ENCODE measurements at regions not wholly inside any gene's neighbourhood (a gene's known extent, or its start where the extent isn't known, plus 50 kb on each side); places are given as distances from the start of the nearest gene placed in this dataset.

GRCh38 chr12:71266606-71267005 is 108.8 kb upstream of the TSPAN8 start:
- Histone ChIP-seq H2BK20ac (ENCODE audit: low read depth, low read length) (no peak overlapping the region), H3K18ac (ENCODE audit: low read depth, low read length) (no peak overlapping the region), H3K14ac (replicated peaks; ENCODE audit: low read depth, low read length) (no peak overlapping the region), H2AFZ (replicated peaks; ENCODE audit: low read length, poor library complexity) (no peak overlapping the region), H3K27ac (ENCODE audit: insufficient read depth, low read length) (no peak overlapping the region), H4K91ac (ENCODE audit: insufficient read depth, low read depth, low read length) (no peak overlapping the region), H3K4me2 (ENCODE audit: low read depth, low read length) (no peak overlapping the region), H3K4me3 (ENCODE audit: insufficient read depth, low read depth, low read length) (no peak overlapping the region), H2AK9ac (replicated peaks; ENCODE audit: low read depth, low read length, poor library complexity) (no peak overlapping the region), H2BK5ac (ENCODE audit: low read depth, low read length, poor library complexity, severe bottlenecking) (no peak overlapping the region), H4K5ac (ENCODE audit: low read depth, low read length) (no peak overlapping the region), H3K56ac (ENCODE audit: extremely low read depth, insufficient read depth, low read length) (no peak overlapping the region), H3K36me3 (ENCODE audit: control insufficient read depth, insufficient read depth, low read length) (no peaks in the 10 kb centered on the region), H3K4me1 (ENCODE audit: control insufficient read depth, insufficient read depth, low read length) (no peaks in the 10 kb centered on the region), H3K4ac (ENCODE audit: low read depth, low read length) (no peak overlapping the region), H2BK120ac (ENCODE audit: low read depth, low read length) (no peak overlapping the region), H3K23ac (ENCODE audit: low read depth, low read length) (no peak overlapping the region), H3K9me1 (ENCODE audit: insufficient read depth, low read length) (no peaks in the 10 kb centered on the region), H2BK15ac (ENCODE audit: low read depth, low read length) (no peak overlapping the region), H3K79me1 (ENCODE audit: low read depth in 1 of 2, low read length in 2 of 2) (no peaks in the 10 kb centered on the region), H3K9ac (ENCODE audit: low read depth, low read length) (no peak overlapping the region), H4K20me1 (ENCODE audit: insufficient read depth, low read length) (no peaks in the 10 kb centered on the region), H4K8ac (ENCODE audit: low read depth in 2 of 2, low read length in 2 of 2) (no peak overlapping the region), H3K9me3 (ENCODE audit: control insufficient read depth, insufficient read depth, low read length) (peaks cover 2% of the 10 kb centered on the region; the same call in 1 of the 2 replicates), H2AK5ac (ENCODE audit: low read depth, low read length) (no peak overlapping the region), H3K27me3 (ENCODE audit: control insufficient read depth, insufficient read depth, low read length) (no peaks in the 10 kb centered on the region)
- DNase-seq = no peak
- no CpG with 5 or more reads among the region's 4 CpGs for WGBS, 2 experiments (ENCODE audit: extremely low coverage in 2 of 2, insufficient read length in 1 of 2)
- BruUV-seq (replicated peaks) = no TSS peak
- TF ChIP-seq ELK1 (IDR thresholded peaks at IDR 0.05; ENCODE audit: borderline replicate concordance, low read depth, low read length) (no peak), NFE2L2 (IDR thresholded peaks at IDR 0.05; ENCODE audit: low read depth, low read length) (no peak), RAD21 (IDR thresholded peaks at IDR 0.05; ENCODE audit: low read length) (no peak), POLR2A (IDR thresholded peaks at IDR 0.05; ENCODE audit: low read depth, low read length) (no peak), BHLHE40 (IDR thresholded peaks at IDR 0.05; ENCODE audit: low read depth, low read length) (no peak), FOS (IDR thresholded peaks at IDR 0.05; ENCODE audit: low read depth, low read length) (no peak), RFX5 (IDR thresholded peaks at IDR 0.05; ENCODE audit: low read depth, low read length) (no peak), USF2 (IDR thresholded peaks at IDR 0.05; ENCODE audit: low read depth, low read length) (no peak), CEBPB (IDR thresholded peaks at IDR 0.05; ENCODE audit: low read depth, low read length) (no peak), CTCF (conservative IDR thresholded peaks at IDR 0.05; ENCODE audit: low read depth, low read length) (no peak), RCOR1 (IDR thresholded peaks at IDR 0.05; ENCODE audit: insufficient replicate concordance, low read length) (no peak), CHD1 (IDR thresholded peaks at IDR 0.05; ENCODE audit: low read depth, low read length) (no peak), MXI1 (IDR thresholded peaks at IDR 0.05; ENCODE audit: borderline replicate concordance, low read depth, low read length) (no peak), MAZ (IDR thresholded peaks at IDR 0.05; ENCODE audit: borderline replicate concordance, low read depth, low read length) (no peak), MAFK (IDR thresholded peaks at IDR 0.05; ENCODE audit: low read depth, low read length) (no peak), SMC3 (IDR thresholded peaks at IDR 0.05; ENCODE audit: low read depth, low read length) (no peak)
- in situ Hi-C loops (cut with MboI; ENCODE audit: low sequenced_read_pairs) = no loop called here
- CTCF ChIA-PET = no interaction called here
- ATAC-seq (ENCODE audit: low read depth) = no peak
- dilution Hi-C loops (cut with HindIII; ENCODE audit: low sequenced_read_pairs, unreplicated experiment) = no loop called here
- intact Hi-C loops (cut with micrococcal nuclease) = no loop called here
- POLR2A ChIA-PET (ENCODE audit: unreplicated experiment) = no interaction called here

Data from IMR-90 (cell line).